ENCODE measurements at regions not wholly inside any gene's neighbourhood (a gene's known extent, or its start where the extent isn't known, plus 50 kb on each side); places are given as distances from the start of the nearest gene placed in this dataset.
A peak's percentile ranks its signal among the peaks of the same experiment; 100 is the strongest.

- DNase-seq, result no peak
Observed at GRCh38 chr9:21565155-21565554, 83.0 kb upstream of the IFNE start.

- DNase-seq, result no peak
Observed at GRCh38 chr9:21567926-21568325, 85.8 kb upstream of the IFNE start.

DNA sequence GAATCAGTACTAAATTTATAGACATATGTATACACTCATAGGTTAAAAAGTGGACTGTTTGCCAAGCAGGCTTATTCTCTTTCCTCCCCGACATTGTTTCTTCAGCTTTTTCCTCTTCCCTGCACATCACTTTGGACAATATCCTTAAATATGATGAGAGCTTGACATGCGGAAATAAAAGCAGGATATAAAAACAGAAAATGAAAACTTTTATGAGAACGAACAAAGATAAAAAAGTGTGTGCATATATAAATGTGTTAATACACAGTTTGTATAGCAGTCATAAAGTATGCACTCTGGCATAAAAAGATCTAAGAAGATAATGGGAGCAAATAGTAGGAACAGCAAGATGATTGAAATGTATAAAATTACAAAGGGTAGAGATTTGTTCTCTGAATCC, 86.4 kb upstream of the IFNE start:
- DNase-seq, result no peak

DNA sequence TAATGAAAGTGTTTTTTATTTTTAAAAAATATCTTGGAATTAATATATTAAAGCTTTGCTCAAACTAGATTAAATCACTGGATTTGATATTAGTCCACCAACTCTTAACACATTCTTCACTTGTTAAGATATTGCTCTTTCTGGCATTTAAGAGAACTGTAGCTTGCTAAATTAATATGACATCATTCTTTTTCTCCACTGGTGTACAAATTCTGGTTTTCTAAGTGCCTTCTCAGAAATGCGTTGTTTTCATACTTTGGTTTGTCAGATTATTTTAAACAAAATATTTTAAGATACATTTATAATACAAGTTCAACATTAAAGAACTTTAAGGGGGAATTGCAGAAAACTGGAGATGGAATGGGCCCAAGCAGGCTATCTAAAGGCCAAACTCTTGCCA, 87.6 kb upstream of the IFNE start:
- DNase-seq, result no peak

DNA sequence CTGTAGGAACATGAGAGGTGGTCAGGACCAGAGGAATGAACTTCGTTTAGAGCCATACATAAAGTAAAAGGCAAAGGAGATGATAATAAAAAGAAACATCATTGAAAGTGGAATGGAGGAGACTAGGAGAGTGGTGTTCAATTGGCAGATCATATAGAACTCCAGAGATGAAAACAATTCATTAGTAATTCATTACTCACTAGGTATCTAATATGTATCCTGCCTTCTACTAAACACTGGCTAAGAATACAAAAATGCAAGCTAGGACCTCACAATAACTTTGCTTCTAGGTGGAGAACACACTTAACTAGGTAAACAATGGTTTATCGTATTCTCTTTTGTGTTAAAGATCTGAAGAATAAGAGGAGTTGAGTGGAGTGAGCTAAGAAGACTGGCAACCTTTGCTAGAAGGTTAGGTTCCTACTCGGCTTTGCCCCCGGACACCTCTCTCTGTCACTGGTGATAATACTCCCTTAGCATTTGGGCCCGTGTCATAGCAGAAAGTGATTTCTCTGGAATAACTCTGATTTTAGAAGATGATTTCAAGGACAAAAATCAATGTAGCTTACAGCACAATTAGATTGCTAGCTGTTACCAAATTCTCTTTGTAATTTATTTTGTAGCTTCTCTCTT, 88.6 kb upstream of the IFNE start:
- no peak for DNase-seq

- DNase-seq, result no peak
Observed at GRCh38 chr9:21574261-21574660, 92.1 kb upstream of the IFNE start.

GRCh38 chr9:21576331-21577189, 94.4 kb upstream of the IFNE start:
- DNase-seq, result peak; percentile 2

- DNase-seq, result no peak
Observed at GRCh38 chr9:21579247-21579671, 97.1 kb upstream of the IFNE start.

DNA sequence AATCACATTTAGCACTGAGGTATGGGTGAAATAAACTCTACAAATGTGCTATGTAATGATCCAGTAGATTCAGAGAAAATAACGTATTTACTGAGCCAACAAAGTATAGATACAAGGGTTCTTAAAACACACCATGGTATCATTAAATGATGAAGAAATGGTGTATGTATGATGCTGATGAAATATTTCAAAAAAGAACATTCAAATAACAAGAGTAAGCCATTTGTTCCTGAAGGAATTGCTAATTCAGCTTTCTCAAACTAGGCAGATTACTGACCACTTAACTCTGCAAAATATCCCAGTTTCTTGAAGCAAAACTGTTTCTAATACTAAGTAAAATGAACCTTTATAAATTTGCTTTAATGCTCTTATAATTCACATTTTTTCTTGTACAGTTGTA, 97.6 kb upstream of the IFNE start:
- DNase-seq, result no peak

DNA sequence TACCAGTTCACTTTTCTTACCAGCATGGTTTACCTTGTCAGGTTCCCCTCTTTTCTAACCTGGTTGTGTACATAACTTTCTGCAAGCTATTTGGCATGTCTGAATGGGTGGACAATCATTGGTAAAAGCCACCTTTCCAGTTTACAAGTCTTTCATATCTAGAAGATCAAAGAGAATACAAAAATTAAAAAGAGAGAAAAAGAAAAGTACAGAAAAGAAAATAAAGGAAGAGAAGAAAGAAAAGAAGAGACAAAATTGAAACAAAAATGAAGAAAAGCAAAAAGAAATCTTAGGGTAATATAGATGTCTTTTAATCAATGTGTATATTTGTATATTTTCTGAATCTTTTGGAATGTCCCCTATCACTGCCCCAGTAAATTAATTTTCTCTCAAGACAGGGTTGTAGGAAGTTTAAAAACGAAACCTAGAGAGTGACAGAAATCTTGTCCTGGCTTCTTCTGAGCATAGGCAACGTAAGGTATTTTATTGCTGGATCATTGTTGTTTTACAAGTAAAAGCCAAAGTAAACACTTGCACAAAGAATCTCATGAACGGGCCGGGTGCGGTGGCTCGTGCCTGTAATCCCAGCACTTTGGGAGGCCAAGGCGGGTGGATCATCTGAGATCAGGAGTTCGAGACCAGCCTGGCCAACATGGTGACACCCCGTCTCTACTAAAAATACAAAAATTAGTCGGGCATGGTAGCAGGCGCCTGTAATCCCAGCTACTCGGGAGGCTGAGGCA, 98.7 kb upstream of the IFNE start:
- no peak for DNase-seq

- no peak for DNase-seq
Observed at GRCh38 chr9:21583628-21584377, 101.7 kb upstream of the IFNE start.

GRCh38 chr9:21584890-21585289, 102.8 kb upstream of the IFNE start:
- DNase-seq, result no peak

DNA sequence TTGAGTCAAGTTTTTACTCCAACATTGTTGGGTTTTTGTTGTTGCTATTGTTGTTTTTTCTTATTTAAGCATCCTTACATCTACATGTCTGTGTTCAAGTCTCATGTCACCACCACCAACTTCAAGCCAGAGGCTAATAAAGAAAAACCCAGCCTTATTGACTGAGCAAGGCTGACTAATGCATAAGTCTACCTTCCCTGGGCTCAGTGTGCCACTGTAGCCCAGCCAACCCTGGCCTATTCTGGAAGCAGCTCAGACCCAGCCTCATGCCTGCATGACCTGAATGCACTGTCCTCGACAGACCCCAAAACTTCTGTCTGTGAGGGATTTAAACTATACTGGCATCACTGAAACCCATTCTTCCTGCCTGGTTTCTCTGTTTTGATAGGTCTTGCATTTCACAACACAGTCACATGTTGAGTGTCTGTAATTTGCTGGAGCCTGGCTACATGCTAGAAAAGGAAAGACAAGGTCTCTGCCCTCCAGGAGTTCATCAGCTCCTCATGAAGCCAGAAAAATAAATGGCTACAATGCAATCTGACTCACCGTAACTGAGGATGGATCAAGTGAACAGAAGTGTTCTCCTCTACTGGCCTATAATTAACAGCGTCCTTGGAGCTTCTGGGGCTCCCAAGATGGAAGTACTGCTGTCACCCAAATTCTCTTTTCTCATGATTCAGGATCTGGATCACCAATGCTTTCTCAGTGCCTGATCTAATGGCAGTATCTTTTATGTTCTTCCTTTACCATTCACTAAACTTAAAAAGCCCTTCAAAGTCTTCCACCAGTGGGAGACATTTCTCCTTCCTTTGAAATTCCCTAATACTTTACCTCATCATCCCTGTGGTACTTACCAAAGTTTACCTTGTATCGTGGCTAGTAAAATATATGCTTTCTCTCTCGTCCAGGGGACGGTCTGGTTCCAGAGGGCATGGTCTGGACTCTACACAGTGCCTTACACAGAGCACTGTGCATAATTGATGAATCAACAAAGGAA, 103.9 kb upstream of the IFNE start:
- no peak for DNase-seq

GRCh38 chr9:21589344-21590056, 107.4 kb upstream of the IFNE start:
- DNase-seq, result no peak

DNA sequence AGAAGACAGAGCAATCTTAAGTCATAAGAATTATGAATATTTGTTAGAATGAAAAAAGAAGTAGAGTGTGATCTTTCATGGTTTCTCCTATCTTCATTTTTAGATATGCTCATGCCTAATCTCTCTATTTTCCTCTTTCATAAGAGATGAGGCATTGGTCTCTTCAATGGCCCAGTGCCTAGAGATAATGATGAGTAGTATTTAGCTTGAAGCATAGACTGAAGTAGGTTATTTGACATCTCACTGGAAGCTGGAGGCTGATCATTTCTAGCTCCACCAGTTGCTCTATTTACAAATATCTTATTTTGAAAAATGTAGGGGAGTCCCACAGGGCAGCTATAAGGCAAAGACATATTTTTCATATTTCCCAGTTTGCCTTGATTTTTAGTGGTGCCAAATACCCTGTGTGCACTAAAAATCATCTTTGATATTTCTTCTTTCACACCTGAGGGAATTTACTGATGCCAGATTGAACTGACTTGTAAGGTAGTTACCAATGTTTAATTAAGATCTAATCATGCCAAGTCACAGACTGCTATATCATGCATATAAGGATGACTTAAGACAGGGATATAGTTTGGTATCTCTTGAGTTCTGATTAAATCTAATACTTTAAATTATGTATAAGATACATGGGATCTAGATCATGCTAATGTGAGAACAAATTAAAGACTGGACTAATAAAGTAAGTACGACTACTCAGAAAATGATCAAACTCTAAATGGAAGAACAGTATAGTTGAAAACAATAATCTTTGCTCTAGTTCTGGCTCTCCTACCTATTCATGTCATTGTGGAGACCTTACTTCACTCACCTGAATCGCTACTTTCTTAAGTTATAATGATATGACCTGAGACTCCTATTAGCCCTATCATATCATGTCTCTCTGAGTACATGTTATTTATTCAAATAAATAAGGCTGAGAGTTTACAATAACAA, 108.2 kb upstream of the IFNE start:
- DNase-seq, result no peak

DNA sequence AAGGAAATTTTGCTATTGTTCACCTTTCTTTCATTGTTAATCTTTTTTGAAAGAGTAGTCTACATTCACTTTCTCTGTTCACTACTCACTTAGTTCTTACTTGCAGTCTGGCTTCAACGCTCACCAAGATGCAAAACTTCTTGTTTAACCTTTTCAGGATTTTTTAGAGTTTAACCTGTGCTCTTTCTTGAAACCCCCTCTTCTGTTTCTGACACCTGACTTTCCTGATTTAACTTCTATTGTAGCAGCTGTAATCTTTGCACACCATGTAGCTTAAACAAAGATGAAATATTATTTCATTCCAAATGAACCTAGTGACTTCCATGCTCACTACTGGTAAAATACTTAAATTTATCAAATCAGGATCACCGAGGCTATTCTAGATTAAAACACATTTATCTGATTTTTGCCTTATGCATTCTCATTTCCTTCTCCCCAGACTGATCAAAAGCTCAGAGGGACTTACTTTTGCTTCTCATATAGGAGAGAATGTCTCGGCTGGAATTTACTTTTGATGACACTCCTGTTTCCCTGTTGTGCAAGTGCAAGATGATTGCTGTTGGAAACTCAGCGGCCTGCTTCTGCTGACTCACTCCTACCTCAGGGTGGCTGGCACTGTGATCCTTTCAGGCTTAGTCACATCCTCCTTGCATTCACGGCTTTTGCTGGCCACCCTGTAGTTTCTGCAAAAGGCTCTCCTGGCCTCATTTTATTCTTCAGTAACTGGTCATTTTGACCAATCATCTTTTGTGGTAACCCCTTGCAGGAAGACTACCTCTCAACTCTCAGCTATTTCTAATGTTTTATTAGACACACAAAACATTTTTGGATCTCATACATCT, 109.3 kb upstream of the IFNE start:
- DNase-seq, result no peak

GRCh38 chr9:21592063-21592338, 109.9 kb upstream of the IFNE start:
- no peak for DNase-seq

DNA sequence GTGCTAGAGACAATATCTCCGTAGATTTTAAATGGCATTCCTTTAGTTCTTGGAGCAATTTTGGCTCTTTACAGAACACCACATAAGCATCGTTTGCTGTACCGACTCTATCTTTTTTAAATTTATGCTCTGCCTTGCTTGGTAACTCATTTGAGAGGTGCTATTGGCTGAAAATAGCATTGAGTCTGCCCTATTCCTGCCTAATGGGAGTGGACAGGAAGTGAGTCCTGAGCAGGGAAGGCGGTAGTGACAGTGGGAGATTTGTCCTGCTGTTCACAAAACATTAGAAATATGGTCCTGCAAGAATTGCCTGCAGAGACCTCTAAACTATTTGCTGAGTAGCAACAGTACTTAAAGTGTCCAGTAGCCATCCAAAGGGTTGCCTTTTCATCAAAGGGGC, 115.2 kb upstream of the IFNE start:
- DNase-seq, result no peak

- DNase-seq, result no peak
Observed at GRCh38 chr9:21598749-21599148, 116.6 kb upstream of the IFNE start.

Measured in effector CD4-positive, alpha-beta T cell (primary cell).